Right forelimb (tissue), 1 donor: ENCODE measurements at regions not wholly inside any gene's neighbourhood (a gene's known extent, or its start where the extent isn't known, plus 50 kb on each side); places are given as distances from the start of the nearest gene placed in this dataset.
A peak's percentile ranks its signal among the peaks of the same experiment; 100 is the strongest.

Source experiments
- DNase-seq: peaks from one replicate; pipeline ENCODE4 v3.0.0-alpha.2; 2018

GRCh38 chr14:26773906-26774593 is 176.2 kb upstream of the NOVA1 start:
- DNase-seq, result no peak

GRCh38 chr14:26775765-26776563 is 178.1 kb upstream of the NOVA1 start:
- DNase-seq, result no peak

GRCh38 chr14:26791117-26791806 is 193.4 kb upstream of the NOVA1 start:
- DNase-seq, result no peak

GRCh38 chr14:26794731-26795130 is 196.9 kb upstream of the NOVA1 start:
- no peak for DNase-seq

- DNase-seq, result no peak
These were observed 210.6 kb upstream of the NOVA1 start for GRCh38 chr14:26808407-26808806.

GRCh38 chr14:26810631-26811030 is 212.8 kb upstream of the NOVA1 start:
- no peak for DNase-seq

GRCh38 chr14:26811756-26812305 is 214.0 kb upstream of the NOVA1 start:
- DNase-seq, result no peak

GRCh38 chr14:26820138-26820537 is 222.3 kb upstream of the NOVA1 start:
- DNase-seq, result no peak

GRCh38 chr14:26820572-26820971 is 222.7 kb upstream of the NOVA1 start:
- no peak for DNase-seq

- no peak for DNase-seq
These were observed 230.9 kb upstream of the NOVA1 start for GRCh38 chr14:26828741-26829140.

- DNase-seq, result no peak
These were observed 235.9 kb upstream of the NOVA1 start for GRCh38 chr14:26833621-26834176.

- DNase-seq, result no peak
These were observed 238.2 kb upstream of the NOVA1 start for GRCh38 chr14:26835979-26836570.

- no peak for DNase-seq
These were observed 241.6 kb upstream of the NOVA1 start for GRCh38 chr14:26839481-26839880.

- DNase-seq, result no peak
These were observed 243.5 kb upstream of the NOVA1 start for GRCh38 chr14:26841326-26841725.

GRCh38 chr14:26841920-26842741 is 244.3 kb upstream of the NOVA1 start:
- peak; percentile 46 for DNase-seq

- DNase-seq, result no peak
These were observed 247.5 kb upstream of the NOVA1 start for GRCh38 chr14:26845151-26845818.

- no peak for DNase-seq
These were observed 248.6 kb upstream of the NOVA1 start for GRCh38 chr14:26846388-26846787.

- DNase-seq, result no peak
These were observed 251.7 kb upstream of the NOVA1 start for GRCh38 chr14:26849514-26849913.

GRCh38 chr14:26851793-26852192 is 254.0 kb upstream of the NOVA1 start:
- no peak for DNase-seq

GRCh38 chr14:26855077-26855753 is 257.4 kb upstream of the NOVA1 start:
- DNase-seq, result no peak
